GM12892 (cell line): ENCODE measurements at regions not wholly inside any gene's neighbourhood (a gene's known extent, or its start where the extent isn't known, plus 50 kb on each side); places are given as distances from the start of the nearest gene placed in this dataset.

Experiments used
- DNase-seq: peaks from one replicate; pipeline ENCODE4 v3.0.0; 2011; ENCODE audit not compliant: insufficient read length
- FAIRE-seq: peaks from 2 replicates; lab custom pipeline; 2011; peaks lifted over from hg19 to GRCh38; lab: Jason Lieb, UNC
- POLR2A ChIP-seq: IDR thresholded peaks from 2 replicates; pipeline ENCODE4 v1.6.1; 2011; ENCODE audit warnings: low read depth, low read length, control low read depth
- POLR2AphosphoS5 ChIP-seq: IDR thresholded peaks from 2 replicates; pipeline ENCODE4 v1.6.1; 2011; ENCODE audit warnings: low read depth, low read length, control low read depth
- TAF1 ChIP-seq: IDR thresholded peaks from 2 replicates; pipeline ENCODE4 v1.6.1; 2011; ENCODE audit warnings: low read depth, mild to moderate bottlenecking, control low read depth, low read length, borderline replicate concordance

GRCh38 chr14:99012703-99013102, 259.3 kb downstream of the BCL11B start:
- TF ChIP-seq TAF1 = no peak
- TF ChIP-seq POLR2AphosphoS5 = no peak
- TF ChIP-seq POLR2A = no peak
- no peak for DNase-seq
- no peak for FAIRE-seq

- DNase-seq = no peak
- FAIRE-seq = no peak
- TF ChIP-seq POLR2A = no peak
- no peak for TF ChIP-seq POLR2AphosphoS5
- TF ChIP-seq TAF1 = no peak
Observed at GRCh38 chr14:99015833-99016232, 256.2 kb downstream of the BCL11B start.

- no peak for FAIRE-seq
- no peak for DNase-seq
- TF ChIP-seq POLR2A (no peak), POLR2AphosphoS5 (no peak), TAF1 (no peak)
Observed at GRCh38 chr14:99023371-99023770, 248.6 kb downstream of the BCL11B start.

GRCh38 chr14:99024926-99025325, 247.1 kb downstream of the BCL11B start:
- DNase-seq = no peak
- no peak for FAIRE-seq
- TF ChIP-seq POLR2A (no peak), TAF1 (no peak), POLR2AphosphoS5 (no peak)

GRCh38 chr14:99025418-99025817, 246.6 kb downstream of the BCL11B start:
- no peak for TF ChIP-seq TAF1
- no peak for TF ChIP-seq POLR2A
- TF ChIP-seq POLR2AphosphoS5 = no peak
- DNase-seq (no peak), FAIRE-seq (no peak)

- no peak for DNase-seq
- no peak for FAIRE-seq
- TF ChIP-seq POLR2A = no peak
- no peak for TF ChIP-seq POLR2AphosphoS5
- TF ChIP-seq TAF1 = no peak
Observed at GRCh38 chr14:99026471-99026870, 245.5 kb downstream of the BCL11B start.

GRCh38 chr14:99028041-99028440, 244.0 kb downstream of the BCL11B start:
- no peak for FAIRE-seq
- TF ChIP-seq POLR2AphosphoS5 (no peak), POLR2A (no peak), TAF1 (no peak)

GRCh38 chr14:99028521-99028920, 243.5 kb downstream of the BCL11B start:
- TF ChIP-seq POLR2AphosphoS5 (no peak), TAF1 (no peak), POLR2A (no peak)
- DNase-seq (no peak), FAIRE-seq (no peak)

More at GRCh38 chr14:99028041-99028440, 244.0 kb downstream of the BCL11B start:
- DNase-seq = no peak

- FAIRE-seq = no peak
- TF ChIP-seq TAF1 = no peak
- no peak for TF ChIP-seq POLR2A
- no peak for TF ChIP-seq POLR2AphosphoS5
- no peak for DNase-seq
Observed at GRCh38 chr14:99029145-99029915, 242.7 kb downstream of the BCL11B start.

- no peak for TF ChIP-seq POLR2AphosphoS5
- TF ChIP-seq TAF1 = no peak
- TF ChIP-seq POLR2A = no peak
- FAIRE-seq (no peak), DNase-seq (no peak)
Observed at GRCh38 chr14:99029916-99030305, 242.1 kb downstream of the BCL11B start.

GRCh38 chr14:99030454-99030853, 241.5 kb downstream of the BCL11B start:
- DNase-seq (no peak), FAIRE-seq (no peak)
- TF ChIP-seq POLR2A (no peak), POLR2AphosphoS5 (no peak), TAF1 (no peak)

- no peak for DNase-seq
- no peak for FAIRE-seq
- TF ChIP-seq POLR2AphosphoS5 = no peak
- TF ChIP-seq TAF1 = no peak
- TF ChIP-seq POLR2A = no peak
Observed at GRCh38 chr14:99032759-99033158, 239.2 kb downstream of the BCL11B start.
